Right lobe of liver (tissue), 4 donors: ENCODE measurements at regions not wholly inside any gene's neighbourhood (a gene's known extent, or its start where the extent isn't known, plus 50 kb on each side); places are given as distances from the start of the nearest gene placed in this dataset.

ENCODE experiments used
- POLR2A ChIP-seq: fragments of 450-650 bp; IDR thresholded peaks from one replicate; pipeline ENCODE4 v1.6.1; 2017; ENCODE audit warnings: antibody characterized with exemption, mild to moderate bottlenecking
- TF ChIP-seq, protein P1 (sequence below), 4 donors: fragments of 200-600 bp in 3 of 4; fragments of 450-650 bp in 1 of 4; IDR thresholded peaks; one replicate each; pipeline versions ENCODE4 v1.5.1 to v1.8.0; 2016 to 2022; ENCODE audit warnings: antibody characterized with exemption in 4 of 4, mild to moderate bottlenecking in 2 of 4
- donor health status: DM: no; HTN: no; CAD: no.
- donor health status: DM: no; HTN: no; CAD: no.
- donor health status: DM: no; HTN: yes; CAD: no.

DNA sequence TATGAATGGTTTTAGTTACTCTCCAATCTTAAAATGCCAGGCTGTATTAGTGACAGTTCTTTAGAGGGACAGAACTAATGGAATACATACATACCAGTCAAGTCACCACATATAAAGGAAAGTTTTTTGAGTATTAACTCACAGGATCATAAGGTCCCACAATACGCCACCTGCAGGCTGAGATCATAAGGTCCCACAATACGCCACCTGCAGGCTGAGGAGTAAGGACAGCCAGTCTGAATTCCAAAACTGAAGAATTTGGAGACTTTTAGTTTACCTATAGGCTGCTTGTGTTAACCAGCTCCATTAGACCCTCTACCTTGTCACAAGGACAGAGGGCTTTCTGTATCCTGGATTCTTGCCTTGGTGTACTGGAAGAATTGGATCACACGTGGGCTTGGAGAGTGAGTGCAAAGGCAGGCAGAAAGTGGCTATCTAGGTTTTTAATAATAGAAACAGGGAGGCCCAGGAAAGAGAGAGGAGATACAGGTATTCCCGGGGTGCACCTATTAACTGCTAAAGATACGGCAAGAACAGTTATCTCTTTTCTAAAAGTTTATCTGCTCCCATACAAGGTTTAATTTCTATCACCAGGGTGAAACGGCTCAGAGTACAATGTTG, 234.9 kb upstream of the CYRIA start:
- TF ChIP-seq, protein P1, sequence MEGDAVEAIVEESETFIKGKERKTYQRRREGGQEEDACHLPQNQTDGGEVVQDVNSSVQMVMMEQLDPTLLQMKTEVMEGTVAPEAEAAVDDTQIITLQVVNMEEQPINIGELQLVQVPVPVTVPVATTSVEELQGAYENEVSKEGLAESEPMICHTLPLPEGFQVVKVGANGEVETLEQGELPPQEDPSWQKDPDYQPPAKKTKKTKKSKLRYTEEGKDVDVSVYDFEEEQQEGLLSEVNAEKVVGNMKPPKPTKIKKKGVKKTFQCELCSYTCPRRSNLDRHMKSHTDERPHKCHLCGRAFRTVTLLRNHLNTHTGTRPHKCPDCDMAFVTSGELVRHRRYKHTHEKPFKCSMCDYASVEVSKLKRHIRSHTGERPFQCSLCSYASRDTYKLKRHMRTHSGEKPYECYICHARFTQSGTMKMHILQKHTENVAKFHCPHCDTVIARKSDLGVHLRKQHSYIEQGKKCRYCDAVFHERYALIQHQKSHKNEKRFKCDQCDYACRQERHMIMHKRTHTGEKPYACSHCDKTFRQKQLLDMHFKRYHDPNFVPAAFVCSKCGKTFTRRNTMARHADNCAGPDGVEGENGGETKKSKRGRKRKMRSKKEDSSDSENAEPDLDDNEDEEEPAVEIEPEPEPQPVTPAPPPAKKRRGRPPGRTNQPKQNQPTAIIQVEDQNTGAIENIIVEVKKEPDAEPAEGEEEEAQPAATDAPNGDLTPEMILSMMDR (IDR thresholded peaks at IDR 0.05): peak; percentile 58 to 67 (median 64)
- TF ChIP-seq POLR2A: no peak
